Panc1 (cell line): ENCODE measurements at regions not wholly inside any gene's neighbourhood (a gene's known extent, or its start where the extent isn't known, plus 50 kb on each side); places are given as distances from the start of the nearest gene placed in this dataset.

Source experiments
- POLR2AphosphoS5 ChIP-seq: IDR thresholded peaks from 2 replicates; pipeline ENCODE4 v1.6.1; 2012; ENCODE audit warnings: mild to moderate bottlenecking, low read depth, low read length, moderate library complexity
- REST ChIP-seq, 2 experiments: IDR thresholded peaks; 2 replicates each; pipeline ENCODE4 v1.6.1; 2011 to 2012; ENCODE audit warnings: low read depth in 2 of 2, control low read depth in 1 of 2, low read length in 1 of 2, mild to moderate bottlenecking in 1 of 2, moderate library complexity in 1 of 2; ENCODE audit not compliant: insufficient read depth in 1 of 2
- TF ChIP-seq, protein P1 (sequence below): fragments of 450-650 bp; IDR thresholded peaks from 2 replicates; pipeline ENCODE4 v1.5.1; 2017; ENCODE audit warnings: mild to moderate bottlenecking

DNA sequence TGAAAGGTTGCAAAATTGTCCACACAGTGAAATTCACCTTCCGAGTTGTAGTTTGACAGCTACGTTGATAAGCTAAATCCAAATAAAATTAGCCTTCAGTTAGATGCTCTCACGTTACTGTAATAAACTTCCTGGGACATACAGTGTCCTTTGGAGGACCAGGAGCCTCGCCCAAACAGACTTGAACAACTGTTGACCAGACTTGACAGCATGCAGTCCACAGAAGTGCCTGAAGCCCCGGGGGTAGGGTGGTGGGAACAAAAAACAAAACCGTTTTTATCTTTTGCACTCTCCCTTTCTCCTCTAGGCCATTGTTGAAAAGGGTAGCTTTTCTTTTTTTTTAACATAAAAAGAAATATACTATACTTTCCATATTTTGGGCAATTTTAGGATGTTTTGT, 172.8 kb upstream of the SAMSN1 start:
- TF ChIP-seq, protein P1, sequence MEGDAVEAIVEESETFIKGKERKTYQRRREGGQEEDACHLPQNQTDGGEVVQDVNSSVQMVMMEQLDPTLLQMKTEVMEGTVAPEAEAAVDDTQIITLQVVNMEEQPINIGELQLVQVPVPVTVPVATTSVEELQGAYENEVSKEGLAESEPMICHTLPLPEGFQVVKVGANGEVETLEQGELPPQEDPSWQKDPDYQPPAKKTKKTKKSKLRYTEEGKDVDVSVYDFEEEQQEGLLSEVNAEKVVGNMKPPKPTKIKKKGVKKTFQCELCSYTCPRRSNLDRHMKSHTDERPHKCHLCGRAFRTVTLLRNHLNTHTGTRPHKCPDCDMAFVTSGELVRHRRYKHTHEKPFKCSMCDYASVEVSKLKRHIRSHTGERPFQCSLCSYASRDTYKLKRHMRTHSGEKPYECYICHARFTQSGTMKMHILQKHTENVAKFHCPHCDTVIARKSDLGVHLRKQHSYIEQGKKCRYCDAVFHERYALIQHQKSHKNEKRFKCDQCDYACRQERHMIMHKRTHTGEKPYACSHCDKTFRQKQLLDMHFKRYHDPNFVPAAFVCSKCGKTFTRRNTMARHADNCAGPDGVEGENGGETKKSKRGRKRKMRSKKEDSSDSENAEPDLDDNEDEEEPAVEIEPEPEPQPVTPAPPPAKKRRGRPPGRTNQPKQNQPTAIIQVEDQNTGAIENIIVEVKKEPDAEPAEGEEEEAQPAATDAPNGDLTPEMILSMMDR: no peak
- no peak for TF ChIP-seq REST (IDR thresholded peaks at IDR 0.05; ENCODE audit: insufficient read depth in 1 of 2, low read depth in 2 of 2, low read length in 1 of 2)
- no peak for TF ChIP-seq POLR2AphosphoS5
